Mesodermal cell (in vitro differentiated cells): ENCODE measurements at regions not wholly inside any gene's neighbourhood (a gene's known extent, or its start where the extent isn't known, plus 50 kb on each side); places are given as distances from the start of the nearest gene placed in this dataset.
A peak's percentile ranks its signal among the peaks of the same experiment; 100 is the strongest.

Experiments
- H3K27ac ChIP-seq: 2 replicates; pipeline ENCODE4 v1.7.0; 2013; ENCODE audit warnings: mild to moderate bottlenecking, low read depth, low read length, moderate library complexity; ENCODE audit not compliant: severe bottlenecking
- H3K36me3 ChIP-seq: 2 replicates; pipeline ENCODE4 v1.7.1; 2013; ENCODE audit warnings: mild to moderate bottlenecking, low read length, moderate library complexity; ENCODE audit not compliant: control insufficient read depth, insufficient read depth
- H3K4me1 ChIP-seq: one replicate; pipeline ENCODE4 v1.7.1; 2013; ENCODE audit warnings: mild to moderate bottlenecking, low read length; ENCODE audit not compliant: insufficient read depth, control insufficient read depth, poor library complexity, severe bottlenecking
- H3K4me3 ChIP-seq: 2 replicates; pipeline ENCODE4 v1.7.0; 2013; ENCODE audit warnings: low read length, control low read depth, mild to moderate bottlenecking; ENCODE audit not compliant: insufficient read depth, poor library complexity, severe bottlenecking; ENCODE audit errors: extremely low read depth
- H3K9me3 ChIP-seq: 2 replicates; pipeline ENCODE4 v1.7.1; 2013; ENCODE audit warnings: mild to moderate bottlenecking, low read length, moderate library complexity; ENCODE audit not compliant: control insufficient read depth
- WGBS, 2 experiments: methylation state at CpG; one replicate each; pipeline ENCODE4 v1.1.5; 2013; ENCODE audit warnings: missing lambda C conversion rate in 2 of 2; ENCODE audit not compliant: insufficient coverage in 2 of 2; 5-methylcytosine and 5-hydroxymethylcytosine counted together

DNA sequence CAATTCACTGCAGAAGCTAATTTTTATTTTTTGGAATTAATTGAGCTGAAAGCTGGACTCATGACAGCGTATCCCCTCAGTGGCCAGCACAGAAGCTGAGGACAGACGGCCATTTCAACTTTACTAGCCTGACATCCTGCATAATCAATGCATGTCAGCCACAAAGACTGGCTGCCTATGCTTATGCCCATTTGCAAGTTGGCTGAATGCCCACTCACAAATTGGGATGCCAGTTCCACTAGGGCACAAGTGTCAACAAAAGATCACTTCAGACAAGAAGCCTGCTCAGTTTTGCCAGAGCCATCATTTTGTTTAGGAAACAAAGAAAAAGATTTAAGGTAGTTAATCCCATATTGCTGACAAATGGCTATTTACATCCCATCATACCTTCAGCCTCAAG lies 417.6 kb downstream of the NOVA1 start:
- Histone ChIP-seq H3K4me1 (no peaks in the 10 kb centered on the region), H3K4me3 (no peak overlapping the region), H3K9me3 (no peaks in the 10 kb centered on the region), H3K36me3 (no peaks in the 10 kb centered on the region), H3K27ac (no peak overlapping the region)
- 69 to 94% methylated on average over 2 of the region's 2 CpGs for WGBS, 2 experiments

DNA sequence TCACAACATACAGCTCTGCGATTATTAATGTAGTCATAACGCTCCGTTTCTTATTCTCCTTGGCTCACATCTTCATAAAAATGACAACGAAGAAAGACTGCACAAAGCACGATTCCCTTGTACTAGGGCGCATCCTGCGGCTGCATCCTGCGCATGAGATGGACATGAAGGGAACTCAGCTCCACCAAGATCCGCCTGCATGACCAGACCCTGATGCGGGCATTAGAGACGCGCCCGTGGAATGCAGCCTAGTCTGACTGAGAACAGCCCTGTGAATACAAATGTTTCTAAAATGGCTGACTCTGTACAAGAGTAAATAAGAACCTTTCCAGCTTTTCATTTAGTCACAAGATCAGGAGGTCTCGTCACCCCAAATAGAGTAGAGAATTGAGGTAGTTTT lies 422.2 kb downstream of the NOVA1 start:
- Histone ChIP-seq H3K36me3 (no peaks in the 10 kb centered on the region), H3K4me3 (no peak overlapping the region), H3K4me1 (no peaks in the 10 kb centered on the region), H3K27ac (no peak overlapping the region), H3K9me3 (no peaks in the 10 kb centered on the region)
- 93 to 95% methylated on average over 9 to 13 of the region's 14 CpGs for WGBS, 2 experiments

DNA sequence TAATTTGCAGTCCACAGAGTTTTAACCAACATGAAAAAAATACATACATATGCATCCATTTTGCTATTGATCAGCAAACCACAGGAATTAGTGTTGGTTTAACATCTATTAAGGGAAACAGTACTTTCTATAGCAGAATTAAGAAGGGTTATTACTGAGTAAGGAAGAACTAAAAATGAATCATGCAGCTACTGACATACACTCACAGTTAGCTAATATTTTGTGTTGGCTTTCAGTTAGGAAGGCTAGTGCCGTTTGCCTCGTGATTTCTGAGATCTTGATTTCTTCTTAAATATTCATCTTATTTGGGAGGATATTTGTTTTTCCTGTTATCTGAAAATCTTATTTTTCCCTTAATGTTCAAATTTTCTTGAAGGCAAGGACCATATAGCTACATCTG lies 423.4 kb downstream of the NOVA1 start:
- Histone ChIP-seq H3K27ac (no peak overlapping the region), H3K4me1 (no peaks in the 10 kb centered on the region), H3K36me3 (no peaks in the 10 kb centered on the region), H3K4me3 (no peak overlapping the region), H3K9me3 (no peaks in the 10 kb centered on the region)
- no CpG with 5 or more reads among the region's 2 CpGs for WGBS, 2 experiments

DNA sequence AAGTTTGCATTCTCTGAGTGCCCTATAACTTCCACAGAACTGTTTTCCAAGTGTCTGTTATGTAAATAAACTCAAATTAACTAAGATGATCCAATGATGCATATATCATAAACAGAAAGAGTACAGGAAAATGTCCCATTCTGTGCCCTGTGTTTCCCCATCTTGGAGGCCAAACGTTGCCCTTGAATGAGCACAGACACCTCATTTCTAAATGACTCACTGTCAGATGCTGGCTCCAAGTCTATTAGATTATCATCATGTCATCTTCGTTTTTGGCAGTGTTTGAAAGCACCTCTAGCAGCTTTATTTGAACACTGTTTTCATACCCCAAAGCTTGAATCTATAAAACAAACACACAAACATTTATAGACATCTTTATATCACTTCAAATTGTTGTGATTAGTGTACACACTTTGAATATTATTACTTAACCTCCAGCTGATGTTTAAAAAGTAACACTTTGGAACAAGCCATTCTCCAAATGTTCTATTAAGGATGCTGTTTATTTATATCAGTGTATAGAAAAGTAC lies 424.2 kb downstream of the NOVA1 start:
- no peaks in the 10 kb centered on the region for H3K4me1 ChIP-seq
- no peaks in the 10 kb centered on the region for H3K9me3 ChIP-seq
- H3K4me3 ChIP-seq: no peak overlapping the region
- H3K36me3 ChIP-seq: no peaks in the 10 kb centered on the region
- WGBS, 2 experiments: 64 to 67% methylated on average over 1 to 2 of the region's 2 CpGs
- H3K27ac ChIP-seq: no peak overlapping the region

DNA sequence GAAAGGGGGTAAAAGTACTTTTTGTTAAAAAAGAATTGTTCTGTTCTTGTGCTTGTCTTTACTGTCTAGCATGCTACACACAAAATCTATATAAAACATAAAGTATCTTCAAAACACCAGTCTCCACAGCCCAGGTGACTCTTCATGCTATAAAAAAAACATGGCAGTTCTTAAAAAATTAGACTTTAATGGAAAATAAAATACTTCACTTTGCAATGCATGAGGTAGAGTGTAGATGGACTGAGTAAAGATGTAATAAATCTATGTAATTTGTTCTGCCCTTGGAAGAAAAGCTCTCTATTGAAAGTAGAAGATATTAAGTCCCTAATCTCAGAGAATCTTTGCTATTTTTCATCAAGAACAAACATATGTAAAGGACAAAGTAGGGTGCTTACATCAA lies 425.4 kb downstream of the NOVA1 start:
- Histone ChIP-seq H3K4me1 (no peaks in the 10 kb centered on the region), H3K9me3 (no peaks in the 10 kb centered on the region), H3K36me3 (no peaks in the 10 kb centered on the region), H3K4me3 (no peak overlapping the region), H3K27ac (no peak overlapping the region)

DNA sequence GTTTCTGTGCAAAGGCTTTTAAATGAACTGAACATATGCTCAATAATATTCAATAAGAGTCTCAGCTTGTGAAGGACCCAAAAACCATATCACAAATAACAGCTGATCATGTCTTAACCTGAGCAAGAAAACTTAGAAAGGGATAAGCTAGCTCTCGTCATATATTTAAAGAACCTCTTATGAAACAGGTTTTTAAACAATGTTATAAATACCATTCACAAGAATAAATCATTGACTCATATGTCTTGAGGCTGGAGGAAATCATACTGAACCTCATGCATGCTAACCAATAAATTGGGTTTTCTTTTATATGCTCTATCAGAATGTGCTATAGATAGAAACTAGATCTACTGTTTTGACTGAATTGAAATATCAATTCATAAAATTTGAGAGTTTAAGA lies 426.9 kb downstream of the NOVA1 start:
- no peak overlapping the region for H3K4me3 ChIP-seq
- WGBS, 2 experiments: no CpG with 5 or more reads among the region's 1 CpG

DNA sequence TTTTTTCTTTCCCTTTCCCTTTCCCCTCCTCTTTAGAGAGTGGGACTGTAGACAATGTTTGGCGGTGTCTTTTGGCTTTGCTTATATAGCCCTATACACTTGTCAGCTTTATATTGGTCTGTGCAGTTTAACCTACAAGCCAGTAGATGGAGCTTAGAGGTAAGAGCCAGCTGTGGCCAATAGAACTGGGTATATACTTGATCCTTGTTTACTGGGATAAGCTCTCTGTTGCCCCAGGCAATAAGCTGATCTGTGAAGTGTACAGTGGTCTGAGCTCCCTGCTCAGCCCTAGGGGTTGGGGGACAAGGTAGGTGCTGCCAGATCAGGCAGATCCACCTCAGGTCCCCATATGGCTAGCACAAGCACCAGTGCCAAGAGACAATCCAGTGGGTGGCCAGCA lies 434.1 kb downstream of the NOVA1 start:
- no CpG with 5 or more reads among the region's 1 CpG for WGBS, 2 experiments
- Histone ChIP-seq H3K4me1 (no peaks in the 10 kb centered on the region), H3K4me3 (no peak overlapping the region), H3K36me3 (no peaks in the 10 kb centered on the region), H3K9me3 (no peaks in the 10 kb centered on the region), H3K27ac (no peak overlapping the region)

More for the DNA sequence above, 426.9 kb downstream of the NOVA1 start:
- H3K36me3 ChIP-seq: no peaks in the 10 kb centered on the region
- no peaks in the 10 kb centered on the region for H3K4me1 ChIP-seq
- H3K27ac ChIP-seq: no peak overlapping the region
- H3K9me3 ChIP-seq: no peaks in the 10 kb centered on the region

DNA sequence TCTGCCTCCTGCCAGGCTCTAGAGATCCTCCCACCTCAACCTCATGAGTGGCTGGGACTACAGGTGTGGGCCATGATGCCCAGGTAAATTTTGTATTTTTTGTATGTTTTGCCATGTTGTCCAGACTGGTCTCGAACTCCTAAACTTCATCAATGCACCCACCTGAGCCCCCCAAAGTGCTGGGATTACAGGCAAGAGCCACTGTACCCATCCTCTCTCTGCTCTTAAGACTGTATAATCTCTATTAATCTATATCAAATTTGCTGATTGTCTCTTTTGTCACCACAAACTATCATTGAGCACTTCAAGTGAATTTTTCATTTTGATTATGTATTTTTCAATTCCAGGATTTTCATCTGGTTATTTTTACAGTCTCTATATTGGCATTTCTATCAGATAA lies 440.3 kb downstream of the NOVA1 start:
- Histone ChIP-seq H3K9me3 (no peaks in the 10 kb centered on the region), H3K4me3 (no peak overlapping the region), H3K36me3 (no peaks in the 10 kb centered on the region), H3K4me1 (no peaks in the 10 kb centered on the region), H3K27ac (no peak overlapping the region)
- no CpG with 5 or more reads among the region's 1 CpG for WGBS, 2 experiments

DNA sequence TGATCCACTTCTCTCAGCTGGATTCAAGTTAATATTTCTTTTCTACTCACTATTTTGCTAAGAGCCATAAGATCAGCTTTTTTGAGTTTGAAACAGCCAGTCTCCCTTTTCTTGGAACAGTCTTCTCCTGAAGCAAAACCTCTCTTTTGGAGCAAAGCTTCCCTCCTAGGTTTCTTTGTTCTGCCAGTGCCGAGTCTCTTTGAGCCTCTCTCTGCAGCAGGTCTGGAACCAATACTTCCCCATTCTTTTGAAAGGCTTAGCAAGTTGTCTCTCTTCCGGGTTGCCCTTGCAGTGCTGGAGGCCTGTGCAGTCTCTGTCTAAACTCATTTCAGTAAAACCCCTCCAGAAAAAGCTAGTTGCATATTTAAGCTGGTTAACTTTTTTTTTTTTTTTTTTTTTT lies 454.8 kb downstream of the NOVA1 start:
- H3K36me3 ChIP-seq: no peaks in the 10 kb centered on the region
- peaks cover 8% of the 10 kb centered on the region for H3K4me1 ChIP-seq
- 54 to 67% methylated on average over 1 of the region's 2 CpGs for WGBS, 2 experiments
- no peaks in the 10 kb centered on the region for H3K9me3 ChIP-seq
- H3K4me3 ChIP-seq: no peak overlapping the region
- H3K27ac ChIP-seq: no peak overlapping the region

DNA sequence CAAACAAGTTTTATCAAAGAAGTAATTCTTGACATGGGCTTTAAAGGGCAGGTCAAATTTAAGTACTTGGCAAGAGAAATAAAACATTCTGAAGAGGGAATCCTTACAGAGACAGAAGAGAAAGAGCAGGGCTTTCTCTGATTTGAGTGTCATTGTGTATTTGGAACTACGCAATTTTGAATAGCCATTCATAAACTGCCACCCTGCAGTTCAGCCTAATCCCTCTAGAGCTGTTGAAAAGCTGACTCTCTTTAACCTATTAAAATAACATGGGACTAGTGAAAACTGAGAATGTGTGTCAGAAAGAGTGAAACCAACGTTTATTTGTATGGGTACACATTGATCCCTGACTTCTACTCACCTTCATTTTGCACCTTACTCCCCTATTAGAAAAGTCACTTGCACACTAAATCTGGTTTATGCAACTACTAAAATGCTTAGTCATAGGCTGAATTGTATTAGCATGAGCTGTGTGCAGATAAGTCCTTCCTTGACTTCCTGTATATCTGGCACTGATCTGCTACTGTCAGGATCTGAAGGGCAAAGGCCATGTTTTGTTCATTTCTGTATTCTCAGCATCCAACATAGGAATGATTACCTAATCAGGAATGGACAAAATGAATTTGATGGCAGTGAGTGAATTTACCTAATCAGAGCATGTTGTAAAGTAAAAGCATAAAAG lies 458.9 kb downstream of the NOVA1 start:
- Histone ChIP-seq H3K36me3 (no peaks in the 10 kb centered on the region), H3K27ac (peak overlapping the region; percentile 61)
- no CpG with 5 or more reads among the region's 2 CpGs for WGBS, 2 experiments

DNA sequence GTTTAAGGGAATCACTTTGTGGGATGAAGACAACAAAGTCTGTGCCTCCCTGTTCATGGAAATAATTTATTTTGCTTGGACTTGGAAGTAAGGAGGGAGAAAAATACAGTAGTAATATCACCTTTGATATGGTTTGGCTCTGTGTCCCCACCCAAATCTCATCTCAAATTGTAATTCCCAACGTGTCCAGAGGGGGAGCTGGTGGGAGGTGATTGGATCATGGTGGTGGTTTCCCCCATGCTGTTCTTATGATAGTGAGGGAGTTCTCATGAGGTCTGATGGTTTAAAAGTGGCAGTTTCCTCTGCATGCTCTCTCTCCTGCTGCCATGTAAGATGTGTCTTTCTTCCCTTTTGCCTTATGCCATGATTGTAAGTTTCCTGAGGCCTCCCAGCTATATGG lies 460.7 kb downstream of the NOVA1 start:
- no peak overlapping the region for H3K4me3 ChIP-seq
- WGBS, 2 experiments: no CpG with 5 or more reads among the region's 1 CpG
- H3K4me1 ChIP-seq: peaks cover 8% of the 10 kb centered on the region
- no peaks in the 10 kb centered on the region for H3K36me3 ChIP-seq
- H3K9me3 ChIP-seq: no peaks in the 10 kb centered on the region
- no peak overlapping the region for H3K27ac ChIP-seq

More for the DNA sequence above, 458.9 kb downstream of the NOVA1 start:
- Histone ChIP-seq H3K4me3 (no peak overlapping the region), H3K9me3 (no peaks in the 10 kb centered on the region), H3K4me1 (peaks cover 8% of the 10 kb centered on the region)
